ENCODE measurements at regions not wholly inside any gene's neighbourhood (a gene's known extent, or its start where the extent isn't known, plus 50 kb on each side); places are given as distances from the start of the nearest gene placed in this dataset.

GRCh38 chr9:14547245-14548060 is 145.8 kb downstream of the ZDHHC21 start:
- Histone ChIP-seq H3K36me3 (ENCODE audit: control insufficient read depth, insufficient read depth, low read length) (no peaks in the 10 kb centered on the region), H3K4me3 (ENCODE audit: low read depth in 2 of 2, low read length in 2 of 2) (no peak overlapping the region), H3K27ac (ENCODE audit: low read length) (no peak overlapping the region), H3K27me3 (ENCODE audit: control insufficient read depth, insufficient read depth, low read length) (no peaks in the 10 kb centered on the region), H3K4me1 (ENCODE audit: control insufficient read depth, insufficient read depth, low read length) (no peaks in the 10 kb centered on the region), H3K9me3 (ENCODE audit: control insufficient read depth, insufficient read depth, low read depth, low read length) (no peaks in the 10 kb centered on the region)
- in situ Hi-C loops (cut with HindIII; ENCODE audit: low pct_unique_long_range_greater_than_20kb, low sequenced_read_pairs), result no loop called here
- TF ChIP-seq CTCF (IDR thresholded peaks at IDR 0.05) (no peak), POLR2AphosphoS5 (IDR thresholded peaks at IDR 0.05; ENCODE audit: low read depth, low read length) (no peak), SIN3A (IDR thresholded peaks at IDR 0.05; ENCODE audit: borderline replicate concordance, insufficient read depth, low read depth, low read length) (no peak), TCF7L2 (IDR thresholded peaks at IDR 0.05; ENCODE audit: low read depth, low read length) (no peak), REST (IDR thresholded peaks at IDR 0.05; ENCODE audit: insufficient read depth in 1 of 2, low read depth in 2 of 2, low read length in 1 of 2) (no peak)
- intact Hi-C loops (cut with micrococcal nuclease; ENCODE audit: unreplicated experiment), result no loop called here
- DNase-seq (ENCODE audit: low read depth, low spot score), result no peak
- no peak for ATAC-seq
- POLR2A ChIA-PET, result no interaction called here
- no TSS peak for BruUV-seq (replicated peaks)
- CTCF ChIA-PET, result no interaction called here

GRCh38 chr9:14546693-14547092 is 146.5 kb downstream of the ZDHHC21 start:
- intact Hi-C loops (cut with micrococcal nuclease; ENCODE audit: unreplicated experiment) (no loop called here), in situ Hi-C loops (cut with HindIII; ENCODE audit: low pct_unique_long_range_greater_than_20kb, low sequenced_read_pairs) (no loop called here)
- ChIA-PET CTCF (no interaction called here), POLR2A (no interaction called here)
- Histone ChIP-seq H3K4me1 (ENCODE audit: control insufficient read depth, insufficient read depth, low read length) (no peaks in the 10 kb centered on the region), H3K27me3 (ENCODE audit: control insufficient read depth, insufficient read depth, low read length) (no peaks in the 10 kb centered on the region), H3K9me3 (ENCODE audit: control insufficient read depth, insufficient read depth, low read depth, low read length) (no peaks in the 10 kb centered on the region), H3K27ac (ENCODE audit: low read length) (no peak overlapping the region), H3K36me3 (ENCODE audit: control insufficient read depth, insufficient read depth, low read length) (no peaks in the 10 kb centered on the region), H3K4me3 (ENCODE audit: low read depth in 2 of 2, low read length in 2 of 2) (no peak overlapping the region)
- TF ChIP-seq CTCF (IDR thresholded peaks at IDR 0.05) (no peak), REST (IDR thresholded peaks at IDR 0.05; ENCODE audit: insufficient read depth in 1 of 2, low read depth in 2 of 2, low read length in 1 of 2) (no peak), TCF7L2 (IDR thresholded peaks at IDR 0.05; ENCODE audit: low read depth, low read length) (no peak), POLR2AphosphoS5 (IDR thresholded peaks at IDR 0.05; ENCODE audit: low read depth, low read length) (no peak), SIN3A (IDR thresholded peaks at IDR 0.05; ENCODE audit: borderline replicate concordance, insufficient read depth, low read depth, low read length) (no peak)
- ATAC-seq (no peak), DNase-seq (ENCODE audit: low read depth, low spot score) (no peak)
- BruUV-seq (replicated peaks), result no TSS peak
